KOPT-K1 (cell line): ENCODE measurements at regions not wholly inside any gene's neighbourhood (a gene's known extent, or its start where the extent isn't known, plus 50 kb on each side); places are given as distances from the start of the nearest gene placed in this dataset.
"Not testable (repeated sequence)": the region's sequence is repeated elsewhere in the genome, so short reads cannot be mapped to it uniquely, and the experiment has no call there.

Experiments used
- H3K27ac ChIP-seq: fragments of 200-600 bp; sonication (generic); 2 replicates; pipeline ENCODE4 v1.5.1; 2016; ENCODE audit warnings: antibody characterized with exemption, mild to moderate bottlenecking, low read depth, low read length; ENCODE audit not compliant: poor library complexity, severe bottlenecking
- H3K36me3 ChIP-seq: fragments of 200-600 bp; sonication (generic); 2 replicates; pipeline ENCODE4 v1.5.1; 2017; ENCODE audit warnings: antibody characterized with exemption, mild to moderate bottlenecking, low read length, moderate library complexity; ENCODE audit not compliant: insufficient read depth
- H3K9me3 ChIP-seq: fragments of 200-600 bp; sonication (generic); 2 replicates; pipeline ENCODE4 v1.5.1; 2017; ENCODE audit warnings: antibody characterized with exemption, low read length, mild to moderate bottlenecking; ENCODE audit not compliant: insufficient read depth, poor library complexity, severe bottlenecking

- Histone ChIP-seq H3K27ac (no peak overlapping the region), H3K36me3 (no peaks in the 10 kb centered on the region), H3K9me3 (no peaks in the 10 kb centered on the region)
These were observed 1901.3 kb upstream of the TENM3 start for GRCh38 chr4:180341926-180342325.

DNA sequence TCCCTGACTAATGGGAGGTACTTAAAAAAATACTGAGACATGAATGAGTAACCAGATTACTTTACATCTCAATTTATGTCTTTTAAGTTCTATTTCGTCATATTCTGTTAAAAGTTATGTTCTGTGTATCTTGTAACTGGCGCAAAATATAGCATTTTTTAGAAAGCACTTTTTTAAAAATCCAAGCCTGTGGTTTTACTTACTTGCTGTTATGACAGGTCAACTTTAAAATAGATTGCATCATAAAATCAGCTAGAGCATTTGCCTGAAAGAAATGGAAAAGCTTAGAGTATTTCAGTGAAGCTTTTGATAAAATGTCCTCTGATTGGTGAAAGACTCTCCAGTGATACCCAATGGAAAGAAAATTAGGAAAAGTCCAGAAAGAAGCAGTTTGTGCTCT is 1892.3 kb upstream of the TENM3 start:
- H3K36me3 ChIP-seq = no peaks in the 10 kb centered on the region
- no peak overlapping the region for H3K27ac ChIP-seq
- no peaks in the 10 kb centered on the region for H3K9me3 ChIP-seq

- no peaks in the 10 kb centered on the region for H3K9me3 ChIP-seq
- H3K36me3 ChIP-seq = no peaks in the 10 kb centered on the region
- H3K27ac ChIP-seq = no peak overlapping the region
These were observed 1886.4 kb upstream of the TENM3 start for GRCh38 chr4:180356766-180357165.

DNA sequence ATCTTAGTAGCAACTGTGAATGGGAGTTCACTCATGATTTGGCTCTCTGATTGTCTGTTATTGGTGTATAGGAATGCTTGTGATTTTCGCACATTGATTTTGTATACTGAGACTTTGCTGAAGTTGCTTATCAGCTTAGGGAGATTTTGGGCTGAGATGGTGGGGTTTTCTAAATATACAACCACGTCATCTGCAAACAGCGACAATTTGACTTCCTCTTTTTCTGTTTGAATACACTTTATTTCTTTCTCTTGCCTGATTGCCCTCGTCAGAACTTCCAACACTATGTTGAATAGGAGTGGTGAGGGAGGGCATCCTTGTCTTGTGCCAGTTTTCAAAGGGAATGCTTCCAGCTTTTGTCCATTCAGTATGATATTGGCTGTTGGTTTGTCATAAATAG is 1883.1 kb upstream of the TENM3 start:
- H3K36me3 ChIP-seq, H3K27ac ChIP-seq, H3K9me3 ChIP-seq: not testable (repeated sequence)

DNA sequence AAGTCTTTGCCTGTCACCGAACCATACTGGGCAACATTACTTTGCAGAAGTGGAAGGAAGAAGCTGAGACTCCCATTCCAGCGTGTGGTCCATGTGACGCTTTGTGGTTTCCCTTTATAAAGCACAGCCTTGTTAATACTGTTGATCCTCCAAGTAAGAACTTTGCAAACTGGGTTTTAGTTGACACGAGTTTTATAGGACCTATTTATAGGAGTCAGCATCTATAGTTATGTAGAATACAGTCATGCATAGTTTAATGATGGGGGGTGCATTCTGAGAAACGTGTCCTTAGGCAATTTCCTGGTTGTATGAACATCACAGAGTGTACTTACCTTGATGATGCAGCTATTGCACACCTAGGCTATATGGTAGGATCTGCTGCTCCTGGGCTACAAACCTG is 1879.4 kb upstream of the TENM3 start:
- Histone ChIP-seq H3K27ac (no peak overlapping the region), H3K9me3 (no peaks in the 10 kb centered on the region), H3K36me3 (no peaks in the 10 kb centered on the region)

- Histone ChIP-seq H3K9me3 (no peaks in the 10 kb centered on the region), H3K27ac (no peak overlapping the region), H3K36me3 (no peaks in the 10 kb centered on the region)
These were observed 1870.5 kb upstream of the TENM3 start for GRCh38 chr4:180372691-180373090.

DNA sequence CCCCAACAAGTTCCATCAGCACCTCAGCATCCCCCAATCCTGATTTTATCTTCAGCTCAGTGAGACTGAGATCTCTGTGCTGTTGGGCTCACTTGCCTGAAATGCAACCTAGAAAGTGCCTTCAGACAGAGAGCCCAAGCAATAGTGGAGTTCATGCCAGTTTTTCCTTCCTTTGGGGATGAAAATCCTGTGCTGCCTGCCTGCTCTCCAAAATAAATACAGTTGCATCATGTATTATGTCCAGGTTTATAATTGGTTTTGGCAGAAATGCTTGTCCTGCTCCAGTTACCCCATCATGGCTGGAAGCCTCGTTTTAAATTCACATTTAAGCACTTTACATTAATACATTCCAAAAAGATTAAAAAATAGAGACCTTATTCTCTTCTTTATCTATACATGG is 1865.5 kb upstream of the TENM3 start:
- Histone ChIP-seq H3K9me3 (no peaks in the 10 kb centered on the region), H3K36me3 (no peaks in the 10 kb centered on the region), H3K27ac (no peak overlapping the region)

- H3K27ac ChIP-seq = no peak overlapping the region
- no peaks in the 10 kb centered on the region for H3K36me3 ChIP-seq
- H3K9me3 ChIP-seq = no peaks in the 10 kb centered on the region
These were observed 1862.5 kb upstream of the TENM3 start for GRCh38 chr4:180380733-180381132.

GRCh38 chr4:180391613-180392012 is 1851.6 kb upstream of the TENM3 start:
- Histone ChIP-seq H3K36me3 (no peaks in the 10 kb centered on the region), H3K27ac (no peak overlapping the region)

GRCh38 chr4:180394312-180394711 is 1848.9 kb upstream of the TENM3 start:
- no peaks in the 10 kb centered on the region for H3K36me3 ChIP-seq
- no peaks in the 10 kb centered on the region for H3K9me3 ChIP-seq
- peak overlapping the region; percentile 68 for H3K27ac ChIP-seq

More at GRCh38 chr4:180391613-180392012, 1851.6 kb upstream of the TENM3 start:
- no peaks in the 10 kb centered on the region for H3K9me3 ChIP-seq

DNA sequence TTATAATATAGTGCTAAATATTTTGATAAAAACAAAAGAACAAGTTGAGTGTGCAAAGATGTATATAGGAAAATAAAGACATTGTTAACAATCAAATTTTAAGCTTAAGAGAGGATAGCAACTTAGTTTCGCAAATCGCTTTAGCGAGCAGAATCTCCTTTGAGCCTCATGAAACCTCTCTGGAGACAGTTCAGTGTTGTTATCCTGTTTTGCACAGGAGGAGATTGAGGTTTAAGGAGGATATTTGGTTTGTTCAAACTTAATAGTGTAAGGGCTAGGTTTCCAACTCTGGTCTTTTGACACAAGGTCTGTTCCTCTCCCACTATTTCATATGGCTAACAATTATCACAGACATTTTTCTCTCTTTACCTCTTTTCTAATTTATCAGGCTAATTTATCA is 1848.5 kb upstream of the TENM3 start:
- peak overlapping the region; percentile 68 for H3K27ac ChIP-seq
- no peaks in the 10 kb centered on the region for H3K9me3 ChIP-seq
- no peaks in the 10 kb centered on the region for H3K36me3 ChIP-seq

- Histone ChIP-seq H3K27ac (no peak overlapping the region), H3K9me3 (no peaks in the 10 kb centered on the region), H3K36me3 (no peaks in the 10 kb centered on the region)
These were observed 1844.6 kb upstream of the TENM3 start for GRCh38 chr4:180398564-180398963.

DNA sequence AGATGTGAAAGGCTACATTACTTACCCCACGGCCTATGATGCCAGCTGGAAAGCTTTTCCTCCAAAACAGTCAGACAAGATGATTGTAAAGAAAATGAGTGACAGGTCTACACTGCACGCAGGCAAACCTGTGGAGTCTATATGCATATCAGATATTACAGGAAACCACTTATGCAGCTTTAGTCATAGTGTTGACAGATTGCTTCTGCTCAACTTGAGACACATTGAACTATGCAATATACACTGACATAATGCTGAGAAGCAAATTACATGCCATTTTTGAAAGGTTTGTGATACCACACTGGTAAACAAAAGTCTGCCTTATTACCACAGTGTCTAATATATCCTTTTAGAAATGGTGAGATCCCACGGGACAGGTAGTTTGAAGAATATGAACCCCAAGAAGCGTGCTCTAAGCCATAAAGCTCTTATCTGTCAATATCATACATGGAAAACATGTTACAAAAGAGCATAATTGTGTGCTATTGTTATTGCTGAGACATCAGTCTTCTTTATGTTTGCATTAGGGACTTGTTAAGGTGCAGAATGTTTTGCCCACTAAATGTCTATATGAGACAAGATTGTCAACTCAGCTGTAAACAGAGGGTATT is 1835.8 kb upstream of the TENM3 start:
- Histone ChIP-seq H3K9me3 (no peaks in the 10 kb centered on the region), H3K27ac (no peak overlapping the region), H3K36me3 (no peaks in the 10 kb centered on the region)

DNA sequence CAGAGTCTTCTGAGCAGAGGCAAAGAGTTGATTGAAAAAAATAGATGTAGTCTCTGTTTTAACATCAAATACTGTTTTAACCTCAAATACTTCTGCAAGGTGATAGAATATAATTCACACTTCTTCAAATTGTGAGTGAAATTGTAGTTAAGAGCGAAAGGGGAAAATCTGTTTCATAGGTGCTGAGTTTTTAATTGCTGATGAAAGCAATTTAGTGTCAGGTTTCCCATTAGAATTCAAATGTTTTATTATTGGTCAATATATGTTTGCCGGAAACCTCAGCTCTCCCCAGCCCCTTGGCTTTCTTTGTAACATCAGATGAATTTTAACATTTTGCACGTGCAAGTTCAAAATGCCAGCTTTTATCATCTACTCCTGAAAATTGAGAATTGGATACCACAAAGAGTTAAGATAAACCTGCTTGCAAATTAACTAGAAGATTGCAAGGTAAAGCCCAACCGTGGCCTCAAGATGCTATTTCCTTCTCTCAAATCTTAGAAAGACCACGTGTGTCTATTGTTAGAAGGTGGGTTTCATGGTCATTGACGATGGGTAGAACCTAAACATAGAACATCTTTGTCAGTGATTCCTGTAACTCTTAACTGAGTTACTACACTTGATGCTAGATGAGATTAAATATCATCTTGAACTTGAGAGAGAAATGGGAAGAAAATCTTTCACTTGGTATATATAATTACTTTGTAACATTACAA is 1824.2 kb upstream of the TENM3 start:
- H3K27ac ChIP-seq = no peak overlapping the region
- no peaks in the 10 kb centered on the region for H3K36me3 ChIP-seq
- no peaks in the 10 kb centered on the region for H3K9me3 ChIP-seq

GRCh38 chr4:180422989-180423711 is 1820.1 kb upstream of the TENM3 start:
- no peaks in the 10 kb centered on the region for H3K9me3 ChIP-seq
- no peaks in the 10 kb centered on the region for H3K36me3 ChIP-seq
- no peak overlapping the region for H3K27ac ChIP-seq

DNA sequence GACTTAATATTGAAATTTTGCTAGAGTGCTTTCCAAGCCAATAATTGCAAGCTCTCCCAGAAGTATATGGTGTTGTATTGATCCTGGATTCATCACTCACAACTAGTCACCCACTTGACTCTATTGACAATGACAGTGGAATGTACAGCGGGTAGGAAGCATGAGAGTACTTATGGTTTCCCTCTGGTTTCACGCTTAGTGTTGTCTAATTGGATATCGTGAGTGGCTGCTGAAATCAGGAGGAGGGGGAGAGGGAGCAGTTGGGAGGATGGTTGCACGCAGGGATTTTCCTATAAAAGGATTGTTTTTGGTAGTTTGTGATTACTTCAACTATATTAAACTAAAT is 1819.5 kb upstream of the TENM3 start:
- H3K36me3 ChIP-seq = no peaks in the 10 kb centered on the region
- H3K9me3 ChIP-seq = no peaks in the 10 kb centered on the region
- no peak overlapping the region for H3K27ac ChIP-seq
